Kidney (tissue), 13 donors: ENCODE measurements at regions not wholly inside any gene's neighbourhood (a gene's known extent, or its start where the extent isn't known, plus 50 kb on each side); places are given as distances from the start of the nearest gene placed in this dataset.
A peak's percentile ranks its signal among the peaks of the same experiment; 100 is the strongest.

Experiments
- DNase-seq, 5 donors: peaks; one replicate each; pipeline ENCODE4 v3.0.0-alpha.2; 2013 to 2020
- FAIRE-seq: peaks from 2 replicates; lab custom pipeline; 2012; peaks lifted over from hg19 to GRCh38; lab: Jason Lieb, UNC
- H3K27ac ChIP-seq, 2 donors: one replicate each; pipeline ENCODE4 v1.7.0; 2013; ENCODE audit warnings: low read depth in 2 of 2, low read length in 2 of 2, inconsistent platforms in 1 of 2
- H3K27me3 ChIP-seq: one replicate; pipeline ENCODE4 v1.7.1; 2013; ENCODE audit warnings: low read length, inconsistent platforms; ENCODE audit not compliant: control insufficient read depth, insufficient read depth
- H3K36me3 ChIP-seq, 3 donors: one replicate each; pipeline versions ENCODE4 v1.7.0 to v1.7.1; 2013; ENCODE audit warnings: low read length in 3 of 3, control low read depth in 1 of 3, inconsistent platforms in 1 of 3; ENCODE audit not compliant: insufficient read depth in 3 of 3, control insufficient read depth in 2 of 3
- H3K4me1 ChIP-seq, 3 donors: one replicate each; pipeline versions ENCODE4 v1.7.0 to v1.7.1; 2013; ENCODE audit warnings: low read length in 3 of 3, inconsistent platforms in 1 of 3, low read depth in 1 of 3; ENCODE audit not compliant: control insufficient read depth in 2 of 3, insufficient read depth in 2 of 3
- H3K4me3 ChIP-seq, 3 donors: one replicate each; pipeline versions ENCODE4 v1.7.0 to v1.8.1; 2013; ENCODE audit warnings: low read length in 3 of 3, control low read depth in 1 of 3, inconsistent platforms in 1 of 3
- H3K9ac ChIP-seq, 3 donors: one replicate each; pipeline versions ENCODE4 v1.7.0 to v1.7.1; 2013; ENCODE audit warnings: low read length in 3 of 3, control low read depth in 1 of 3, inconsistent platforms in 1 of 3
- H3K9me3 ChIP-seq, 3 donors: one replicate each; pipeline versions ENCODE4 v1.7.0 to v1.7.1; 2013; ENCODE audit warnings: low read length in 3 of 3, control low read depth in 1 of 3, inconsistent platforms in 1 of 3; ENCODE audit not compliant: control insufficient read depth in 2 of 3, insufficient read depth in 1 of 3
- intact Hi-C: fragments of 100-400 bp; cut with DNase I; formaldehyde crosslinking; loops from one replicate; pipeline ENCODE4 v1.11.1; 2022
- TF ChIP-seq, protein P1 (sequence below): IDR thresholded peaks from 3 replicates; pipeline ENCODE4 v1.5.1; 2012; ENCODE audit warnings: mild to moderate bottlenecking, moderate library complexity, borderline replicate concordance; ENCODE audit not compliant: insufficient read depth; ENCODE audit errors: extremely low read depth
- donor health status: control.
- donor health status: control.
- donor health status: control.
- donor health status: control.
- donor health status: control.
- donor health status: DM: yes; HTN: yes; CAD: no.
- donor health status: Normal renal cell carcinoma (clear cell type).

DNA sequence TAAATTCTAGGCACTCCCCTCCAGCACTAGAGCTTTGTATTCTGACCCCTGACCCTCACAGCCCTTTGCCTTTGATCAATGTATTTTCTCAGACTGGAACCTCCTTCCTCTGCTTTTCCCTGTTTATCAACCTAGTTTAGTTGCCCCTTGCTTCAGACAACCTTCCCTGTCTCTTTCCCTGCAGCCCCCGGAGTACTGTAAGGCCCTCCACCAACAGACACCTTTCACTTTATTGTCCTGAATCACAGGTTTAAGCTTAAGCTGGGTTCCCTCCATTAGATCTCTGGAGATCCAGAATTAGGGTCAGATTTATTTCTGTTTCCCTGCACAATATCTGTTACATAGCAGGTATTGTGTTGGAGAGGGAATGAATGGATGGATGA lies 140.2 kb downstream of the DDX1 start:
- Histone ChIP-seq H3K4me3 (no peak overlapping the region), H3K9me3 (no peaks in the 10 kb centered on the region), H3K36me3 (no peaks in the 10 kb centered on the region), H3K27me3 (no peaks in the 10 kb centered on the region), H3K27ac (no peak overlapping the region), H3K9ac (no peak overlapping the region), H3K4me1 (peaks cover 3 to 22% (median 3%) of the 10 kb centered on the region in 3 donors)
- TF ChIP-seq, protein P1, sequence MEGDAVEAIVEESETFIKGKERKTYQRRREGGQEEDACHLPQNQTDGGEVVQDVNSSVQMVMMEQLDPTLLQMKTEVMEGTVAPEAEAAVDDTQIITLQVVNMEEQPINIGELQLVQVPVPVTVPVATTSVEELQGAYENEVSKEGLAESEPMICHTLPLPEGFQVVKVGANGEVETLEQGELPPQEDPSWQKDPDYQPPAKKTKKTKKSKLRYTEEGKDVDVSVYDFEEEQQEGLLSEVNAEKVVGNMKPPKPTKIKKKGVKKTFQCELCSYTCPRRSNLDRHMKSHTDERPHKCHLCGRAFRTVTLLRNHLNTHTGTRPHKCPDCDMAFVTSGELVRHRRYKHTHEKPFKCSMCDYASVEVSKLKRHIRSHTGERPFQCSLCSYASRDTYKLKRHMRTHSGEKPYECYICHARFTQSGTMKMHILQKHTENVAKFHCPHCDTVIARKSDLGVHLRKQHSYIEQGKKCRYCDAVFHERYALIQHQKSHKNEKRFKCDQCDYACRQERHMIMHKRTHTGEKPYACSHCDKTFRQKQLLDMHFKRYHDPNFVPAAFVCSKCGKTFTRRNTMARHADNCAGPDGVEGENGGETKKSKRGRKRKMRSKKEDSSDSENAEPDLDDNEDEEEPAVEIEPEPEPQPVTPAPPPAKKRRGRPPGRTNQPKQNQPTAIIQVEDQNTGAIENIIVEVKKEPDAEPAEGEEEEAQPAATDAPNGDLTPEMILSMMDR = no peak
- FAIRE-seq (no peak), DNase-seq (no peak)
- intact Hi-C loops = no loop called here

DNA sequence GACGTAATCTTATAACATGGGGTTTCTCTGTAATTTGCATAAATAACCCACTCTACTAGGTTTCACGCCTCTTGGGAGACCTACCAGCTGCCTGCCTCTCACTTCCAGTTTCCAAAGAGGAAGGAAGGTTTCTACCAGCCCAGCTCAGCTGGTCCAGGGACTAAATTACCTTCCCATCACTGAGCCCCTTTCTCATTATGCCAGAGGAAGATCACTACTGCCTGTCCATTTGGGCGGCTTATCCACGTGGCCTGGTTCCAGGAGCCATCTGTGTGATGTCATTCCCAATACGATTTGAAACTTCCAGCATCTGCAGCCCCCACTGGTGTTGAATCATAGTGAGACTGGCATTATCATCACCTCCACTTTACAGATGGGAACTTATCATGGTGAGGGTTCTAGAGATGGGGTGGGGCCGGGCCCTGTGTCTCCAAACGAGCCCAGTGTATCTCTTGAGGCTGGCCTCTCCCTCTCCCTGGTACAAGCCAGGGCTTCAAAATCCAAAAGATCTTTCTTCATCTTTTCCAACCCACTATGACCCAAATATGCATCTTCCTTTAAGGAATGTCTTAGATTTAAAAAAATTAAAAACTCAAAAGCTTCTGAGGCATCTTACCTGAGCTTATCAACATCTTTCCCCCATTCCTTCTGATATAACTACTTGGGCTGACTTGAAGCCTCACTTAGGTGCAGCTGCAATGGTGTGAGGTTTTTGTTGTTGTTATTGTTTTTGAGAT lies 140.8 kb downstream of the DDX1 start:
- intact Hi-C loops = no loop called here
- Histone ChIP-seq H3K4me1 (peaks cover 3 to 22% (median 3%) of the 10 kb centered on the region in 3 donors), H3K27me3 (no peaks in the 10 kb centered on the region), H3K9ac (no peak overlapping the region), H3K4me3 (no peak overlapping the region), H3K9me3 (no peaks in the 10 kb centered on the region), H3K36me3 (no peaks in the 10 kb centered on the region), H3K27ac (no peak overlapping the region)
- DNase-seq = peak in 1 of 5 donors; percentile 26
- FAIRE-seq = no peak
- TF ChIP-seq, protein P1 = no peak

- Histone ChIP-seq H3K9ac (no peak overlapping the region), H3K27ac (no peak overlapping the region), H3K4me3 (no peak overlapping the region), H3K27me3 (no peaks in the 10 kb centered on the region), H3K36me3 (no peaks in the 10 kb centered on the region), H3K4me1 (peaks cover 3 to 22% (median 3%) of the 10 kb centered on the region in 3 donors), H3K9me3 (no peaks in the 10 kb centered on the region)
- TF ChIP-seq, protein P1 = no peak
- intact Hi-C loops = no loop called here
- FAIRE-seq (no peak), DNase-seq (peak in 2 of 5 donors; percentile 33)
Measured at GRCh38 chr2:15733867-15734673, 142.4 kb downstream of the DDX1 start.
